Heart left ventricle (tissue), 16 donors: ENCODE measurements at regions not wholly inside any gene's neighbourhood (a gene's known extent, or its start where the extent isn't known, plus 50 kb on each side); places are given as distances from the start of the nearest gene placed in this dataset.
A peak's percentile ranks its signal among the peaks of the same experiment; 100 is the strongest.

Experiments used
- ATAC-seq, 4 donors: fragments of 200-7000 bp; cut with Tn5 transposase; one replicate each; pipeline ENCODE4 v1.9.1; 2020 to 2022; ENCODE audit warnings: moderate library complexity in 4 of 4, mild to moderate bottlenecking in 3 of 4, moderate number of reproducible peaks in 1 of 4
- DNase-seq, 5 donors: peaks; one replicate each; pipeline ENCODE4 v3.0.0-alpha.2; 2020
- H3K27ac ChIP-seq, 12 donors: fragments of 200-600 bp; sonication (generic) in 4 of 12; one replicate each; pipeline versions ENCODE4 v1.5.0 to v1.8.0; 2016 to 2022; ENCODE audit warnings: mild to moderate bottlenecking in 2 of 12
- H3K27me3 ChIP-seq, 9 donors: fragments of 200-600 bp; sonication (generic) in 2 of 9; one replicate each; pipeline versions ENCODE4 v1.5.1 to v1.8.0; 2016 to 2022; ENCODE audit warnings: mild to moderate bottlenecking in 3 of 9
- H3K36me3 ChIP-seq, 9 donors: fragments of 200-600 bp; sonication (generic) in 2 of 9; one replicate each; pipeline versions ENCODE4 v1.5.0 to v1.8.0; 2018 to 2022; ENCODE audit warnings: mild to moderate bottlenecking in 2 of 9
- H3K4me1 ChIP-seq, 12 donors: fragments of 200-600 bp; sonication (generic) in 4 of 12; one replicate each; pipeline versions ENCODE4 v1.5.0 to v1.8.0; 2016 to 2022; ENCODE audit warnings: mild to moderate bottlenecking in 3 of 12
- H3K4me3 ChIP-seq, 12 donors: fragments of 200-600 bp; sonication (generic) in 4 of 12; one replicate each; pipeline versions ENCODE4 v1.5.0 to v1.8.0; 2017 to 2022; ENCODE audit warnings: mild to moderate bottlenecking in 9 of 12, moderate library complexity in 4 of 12
- H3K9me3 ChIP-seq, 12 donors: fragments of 200-600 bp; sonication (generic) in 4 of 12; one replicate each; pipeline versions ENCODE4 v1.5.0 to v1.8.0; 2016 to 2022; ENCODE audit warnings: mild to moderate bottlenecking in 1 of 12
- POLR2A ChIP-seq, 2 donors: fragments of 450-650 bp; IDR thresholded peaks; one replicate each; pipeline ENCODE4 v1.6.1; 2017; ENCODE audit warnings: antibody characterized with exemption in 2 of 2, mild to moderate bottlenecking in 2 of 2, moderate library complexity in 2 of 2
- WGBS, 4 donors: extraction: QIAGEN DNeasy Blood & Tissue Kit in 2 of 4; methylation state at CpG; one replicate each; pipeline versions ENCODE4 v1.1.5 to v1.1.7; 2013 to 2018; 5-methylcytosine and 5-hydroxymethylcytosine counted together
- intact Hi-C, 10 donors: fragments of 100-400 bp; cut with DNase I; formaldehyde crosslinking; loops; one replicate each; pipeline versions ENCODE4 v1.11.1 to v1.14.2; 2022
- TF ChIP-seq, protein P1 (sequence below), 12 donors: fragments of 200-600 bp; sonication (generic) in 4 of 12; IDR thresholded peaks; one replicate each; pipeline versions ENCODE4 v1.5.0 to v1.8.0; 2018 to 2022; ENCODE audit warnings: antibody characterized with exemption in 12 of 12, mild to moderate bottlenecking in 5 of 12
- donor health status: ischemic (EF 13 %, LVEDD 7.1; RV severe dilation, severe dysfunction).
- donor health status: healthy with polysubstance abuse.
- donor health status: DM: no; HTN: yes; CAD: no.
- donor health status: DM: no; HTN: no; CAD: no.
- donor health status: ischemic (EF 25% LVEDD 6.9; RV normal size, moderate dysfunction).
- donor health status: ischemic (EF 25% LVEDD 5.7; RV mildly dilated, moderate dysfunction).
- donor health status: healthy.
- donor health status: DM: yes; HTN: yes; CAD: no.
- donor health status: ischemic (EF 35%, LVEDD 5.7; RV mildly dilated, moderate dysfunction).
- donor health status: nonischemic (EF 11% LVEDD 7.7; RV severe dilation, severe dysfunction).
- donor health status: DM: yes; HTN: yes; CAD: no.
- donor health status: PGD.
- donor health status: ischemic (EF 29% LVEDD 5.4; RV normal size, mild dysfunction).
- donor health status: nonischemic (EF 23%, LVEDD 6.1; RV moderate dilation, normal function).

DNA sequence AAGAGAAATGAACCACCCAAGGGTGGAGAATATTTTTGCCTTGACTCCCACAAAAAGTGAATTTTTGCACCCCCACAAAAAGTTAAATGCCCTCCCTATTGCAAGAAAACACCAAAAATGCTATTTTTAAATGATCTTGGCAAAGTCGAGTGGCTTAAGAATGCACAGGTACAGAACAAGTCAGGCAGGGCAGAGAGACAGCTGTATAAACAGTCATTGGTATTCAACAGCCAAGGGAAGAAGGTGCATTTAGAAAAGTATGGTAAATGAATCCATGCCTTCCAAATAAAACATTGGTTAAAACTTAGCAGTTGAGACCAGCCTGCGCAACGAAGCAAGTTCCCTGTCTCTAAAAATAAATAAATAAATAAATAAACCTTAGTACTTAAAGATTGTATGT lies 169.3 kb downstream of the CHIC2 start:
- DNase-seq, result no peak
- Histone ChIP-seq H3K36me3 (no peaks in the 10 kb centered on the region), H3K4me1 (peaks cover 0 to 10% (median 0%) of the 10 kb centered on the region in 12 donors), H3K9me3 (peaks cover 0 to 4% (median 0%) of the 10 kb centered on the region in 12 donors), H3K4me3 (no peak overlapping the region), H3K27ac (no peak overlapping the region), H3K27me3 (no peaks in the 10 kb centered on the region)
- WGBS, 4 donors, result 80 to 86% (median 83%) methylated on average over 3 of the region's 3 CpGs
- intact Hi-C loops, result no loop called here
- TF ChIP-seq, protein P1, sequence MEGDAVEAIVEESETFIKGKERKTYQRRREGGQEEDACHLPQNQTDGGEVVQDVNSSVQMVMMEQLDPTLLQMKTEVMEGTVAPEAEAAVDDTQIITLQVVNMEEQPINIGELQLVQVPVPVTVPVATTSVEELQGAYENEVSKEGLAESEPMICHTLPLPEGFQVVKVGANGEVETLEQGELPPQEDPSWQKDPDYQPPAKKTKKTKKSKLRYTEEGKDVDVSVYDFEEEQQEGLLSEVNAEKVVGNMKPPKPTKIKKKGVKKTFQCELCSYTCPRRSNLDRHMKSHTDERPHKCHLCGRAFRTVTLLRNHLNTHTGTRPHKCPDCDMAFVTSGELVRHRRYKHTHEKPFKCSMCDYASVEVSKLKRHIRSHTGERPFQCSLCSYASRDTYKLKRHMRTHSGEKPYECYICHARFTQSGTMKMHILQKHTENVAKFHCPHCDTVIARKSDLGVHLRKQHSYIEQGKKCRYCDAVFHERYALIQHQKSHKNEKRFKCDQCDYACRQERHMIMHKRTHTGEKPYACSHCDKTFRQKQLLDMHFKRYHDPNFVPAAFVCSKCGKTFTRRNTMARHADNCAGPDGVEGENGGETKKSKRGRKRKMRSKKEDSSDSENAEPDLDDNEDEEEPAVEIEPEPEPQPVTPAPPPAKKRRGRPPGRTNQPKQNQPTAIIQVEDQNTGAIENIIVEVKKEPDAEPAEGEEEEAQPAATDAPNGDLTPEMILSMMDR (IDR thresholded peaks at IDR 0.05), result no peak
- no peak for TF ChIP-seq POLR2A (IDR thresholded peaks at IDR 0.05)
- ATAC-seq, result no peak

DNA sequence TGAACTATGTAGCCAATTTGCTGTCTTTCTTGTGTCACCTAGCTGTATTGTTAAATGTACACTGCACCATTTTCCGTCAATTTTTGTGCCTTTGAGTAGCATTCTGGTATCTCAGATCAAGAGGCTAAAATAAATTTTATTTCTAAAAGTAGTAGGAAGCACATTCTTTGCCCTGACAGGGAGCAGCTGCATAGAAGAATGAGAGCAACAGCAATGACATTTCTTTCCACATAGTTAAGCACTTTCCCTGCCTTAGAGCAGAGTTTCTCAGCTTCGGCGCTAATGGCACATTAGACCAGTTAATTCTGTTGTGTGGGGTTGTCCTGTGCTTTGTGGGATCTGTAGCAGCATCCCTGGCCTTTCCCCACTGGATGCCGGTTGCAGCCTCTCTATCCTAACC lies 173.9 kb downstream of the CHIC2 start:
- intact Hi-C loops, result no loop called here
- Histone ChIP-seq H3K4me1 (peaks cover 0 to 13% (median 0%) of the 10 kb centered on the region in 12 donors), H3K4me3 (no peak overlapping the region), H3K36me3 (no peaks in the 10 kb centered on the region), H3K27ac (peak overlapping the region in 2 of 12 donors; percentile 27 to 41), H3K27me3 (no peaks in the 10 kb centered on the region), H3K9me3 (no peaks in the 10 kb centered on the region)
- DNase-seq (no peak), ATAC-seq (peak in 1 of 4 donors; percentile 44)
- no peak for TF ChIP-seq POLR2A (IDR thresholded peaks at IDR 0.05)
- 74 to 82% (median 79%) methylated on average over 4 of the region's 4 CpGs for WGBS, 4 donors

DNA sequence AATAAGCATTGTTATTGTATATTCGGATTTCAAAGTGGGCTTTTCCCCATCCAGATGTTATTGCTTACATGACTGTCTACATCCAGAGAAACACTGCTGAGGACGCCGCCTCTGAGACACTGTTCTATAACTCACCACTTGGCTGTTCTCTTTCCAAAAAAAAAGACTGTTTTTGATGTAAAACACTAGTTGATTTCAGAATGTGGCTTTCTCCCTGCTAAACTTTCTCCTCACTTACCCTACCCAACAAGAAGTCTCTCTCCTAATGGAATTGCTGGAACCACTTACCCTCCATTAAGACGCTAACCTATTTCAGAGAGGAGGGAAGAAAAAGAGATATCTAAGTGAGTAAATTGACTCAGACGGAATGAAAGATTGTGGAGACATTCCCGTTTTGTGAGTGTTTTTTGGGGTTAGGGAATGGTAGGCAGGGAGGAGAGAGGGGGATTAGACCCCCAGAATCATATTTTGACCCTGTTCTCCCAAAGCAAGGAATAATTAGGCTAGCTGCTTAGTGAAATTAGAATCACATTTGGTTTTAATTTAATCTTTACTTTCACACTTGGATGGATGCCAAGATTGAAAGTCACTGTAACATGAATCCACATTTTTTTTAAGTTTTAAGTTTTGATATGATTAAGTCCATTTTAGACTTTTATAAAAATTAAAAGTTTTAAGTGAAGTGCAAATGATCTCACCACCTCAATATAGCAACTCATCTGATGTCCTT lies 174.9 kb downstream of the CHIC2 start:
- Histone ChIP-seq H3K4me1 (peaks cover 0 to 13% (median 0%) of the 10 kb centered on the region in 12 donors), H3K27me3 (no peaks in the 10 kb centered on the region), H3K27ac (peak overlapping the region in 4 of 12 donors; percentile 0 to 52 (median 40)), H3K4me3 (no peak overlapping the region), H3K9me3 (no peaks in the 10 kb centered on the region), H3K36me3 (no peaks in the 10 kb centered on the region)
- ATAC-seq (peak in 1 of 4 donors; percentile 50), DNase-seq (no peak)
- 71 to 82% (median 79%) methylated on average over 6 of the region's 6 CpGs for WGBS, 4 donors
- intact Hi-C loops, result no loop called here
- TF ChIP-seq, protein P1 (IDR thresholded peaks at IDR 0.05), result peak in 1 of 12 donors; percentile 4
- no peak for TF ChIP-seq POLR2A (IDR thresholded peaks at IDR 0.05)

DNA sequence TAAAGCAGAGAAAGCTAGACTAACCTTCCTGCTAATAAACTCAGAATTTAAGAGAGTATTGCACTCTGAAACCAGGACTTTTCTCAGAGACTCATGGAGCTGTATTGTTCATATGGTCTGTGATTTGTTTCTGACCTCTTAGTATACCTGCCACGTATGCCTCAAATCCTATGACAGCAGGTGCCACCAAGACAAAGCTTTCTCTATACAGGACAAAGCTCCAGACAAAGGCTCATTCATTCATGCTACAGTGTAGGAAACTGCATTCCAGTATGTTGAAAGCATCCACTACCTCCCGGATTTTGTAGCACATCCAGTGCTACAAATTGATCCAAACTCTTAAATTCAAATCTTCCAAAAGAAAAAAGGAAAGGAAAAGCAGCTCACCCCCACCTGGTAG lies 178.3 kb downstream of the CHIC2 start:
- TF ChIP-seq, protein P1 (IDR thresholded peaks at IDR 0.05), result no peak
- TF ChIP-seq POLR2A (IDR thresholded peaks at IDR 0.05), result no peak
- peak in 2 of 4 donors; percentile 48 to 50 for ATAC-seq
- peaks cover 0 to 10% (median 0%) of the 10 kb centered on the region in 12 donors for H3K9me3 ChIP-seq
- intact Hi-C loops, result no loop called here
- no peaks in the 10 kb centered on the region for H3K36me3 ChIP-seq
- no peaks in the 10 kb centered on the region for H3K27me3 ChIP-seq
- peaks cover 0 to 13% (median 0%) of the 10 kb centered on the region in 12 donors for H3K4me1 ChIP-seq
- H3K4me3 ChIP-seq, result no peak overlapping the region
- WGBS, 4 donors, result 58 to 68% (median 60%) methylated on average over 2 of the region's 2 CpGs
- DNase-seq, result no peak
- peak overlapping the region in 7 of 12 donors; percentile 0 to 62 (median 23) for H3K27ac ChIP-seq
